ENCODE measurements at regions not wholly inside any gene's neighbourhood (a gene's known extent, or its start where the extent isn't known, plus 50 kb on each side); places are given as distances from the start of the nearest gene placed in this dataset.
A peak's percentile ranks its signal among the peaks of the same experiment; 100 is the strongest.

- TF ChIP-seq, protein P1, sequence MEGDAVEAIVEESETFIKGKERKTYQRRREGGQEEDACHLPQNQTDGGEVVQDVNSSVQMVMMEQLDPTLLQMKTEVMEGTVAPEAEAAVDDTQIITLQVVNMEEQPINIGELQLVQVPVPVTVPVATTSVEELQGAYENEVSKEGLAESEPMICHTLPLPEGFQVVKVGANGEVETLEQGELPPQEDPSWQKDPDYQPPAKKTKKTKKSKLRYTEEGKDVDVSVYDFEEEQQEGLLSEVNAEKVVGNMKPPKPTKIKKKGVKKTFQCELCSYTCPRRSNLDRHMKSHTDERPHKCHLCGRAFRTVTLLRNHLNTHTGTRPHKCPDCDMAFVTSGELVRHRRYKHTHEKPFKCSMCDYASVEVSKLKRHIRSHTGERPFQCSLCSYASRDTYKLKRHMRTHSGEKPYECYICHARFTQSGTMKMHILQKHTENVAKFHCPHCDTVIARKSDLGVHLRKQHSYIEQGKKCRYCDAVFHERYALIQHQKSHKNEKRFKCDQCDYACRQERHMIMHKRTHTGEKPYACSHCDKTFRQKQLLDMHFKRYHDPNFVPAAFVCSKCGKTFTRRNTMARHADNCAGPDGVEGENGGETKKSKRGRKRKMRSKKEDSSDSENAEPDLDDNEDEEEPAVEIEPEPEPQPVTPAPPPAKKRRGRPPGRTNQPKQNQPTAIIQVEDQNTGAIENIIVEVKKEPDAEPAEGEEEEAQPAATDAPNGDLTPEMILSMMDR (IDR thresholded peaks at IDR 0.05; ENCODE audit: low read length): peak; percentile 81
- TF ChIP-seq EZH2phosphoT487 (IDR thresholded peaks at IDR 0.05; ENCODE audit: low read length): no peak
Observed at GRCh38 chr18:5057386-5058348, 139.4 kb downstream of the AKAIN1 start.
